ENCODE measurements at regions not wholly inside any gene's neighbourhood (a gene's known extent, or its start where the extent isn't known, plus 50 kb on each side); places are given as distances from the start of the nearest gene placed in this dataset.

GRCh38 chr7:79528421-79528820 is 75.0 kb upstream of the MAGI2 start:
- TF ChIP-seq CTCF (IDR thresholded peaks at IDR 0.05; ENCODE audit: low read length) (no peak), EZH2phosphoT487 (IDR thresholded peaks at IDR 0.05; ENCODE audit: low read length) (no peak), EZH2 (optimal IDR thresholded peaks at IDR 0.05; ENCODE audit: low read depth, low read length) (no peak)
